ENCODE measurements at regions not wholly inside any gene's neighbourhood (a gene's known extent, or its start where the extent isn't known, plus 50 kb on each side); places are given as distances from the start of the nearest gene placed in this dataset.

GRCh38 chr14:42095155-42095554, 488.5 kb downstream of the LRFN5 start:
- TF ChIP-seq MZF1 (tag by site-specific recombination; IDR thresholded peaks at IDR 0.05; ENCODE audit: borderline replicate concordance) (no peak), ZNF837 (tag by site-specific recombination; IDR thresholded peaks at IDR 0.05) (no peak), CTCF (tag by site-specific recombination; IDR thresholded peaks at IDR 0.05) (no peak), ZNF48 (tag by site-specific recombination; IDR thresholded peaks at IDR 0.05) (no peak), ZBTB1 (tag by site-specific recombination; IDR thresholded peaks at IDR 0.05) (no peak), REST (tag by site-specific recombination; IDR thresholded peaks at IDR 0.05) (no peak), ZNF37A (tag by site-specific recombination; IDR thresholded peaks at IDR 0.05) (no peak)

Data from HEK293 (cell line).